Hepatic stellate cell (primary cell): ENCODE measurements at regions not wholly inside any gene's neighbourhood (a gene's known extent, or its start where the extent isn't known, plus 50 kb on each side); places are given as distances from the start of the nearest gene placed in this dataset.
"Not testable (repeated sequence)": the region's sequence is repeated elsewhere in the genome, so short reads cannot be mapped to it uniquely, and the experiment has no call there.

Experiments
- DNase-seq: peaks from one replicate; pipeline ENCODE4 v3.0.0; 2011; ENCODE audit warnings: low spot score

DNA sequence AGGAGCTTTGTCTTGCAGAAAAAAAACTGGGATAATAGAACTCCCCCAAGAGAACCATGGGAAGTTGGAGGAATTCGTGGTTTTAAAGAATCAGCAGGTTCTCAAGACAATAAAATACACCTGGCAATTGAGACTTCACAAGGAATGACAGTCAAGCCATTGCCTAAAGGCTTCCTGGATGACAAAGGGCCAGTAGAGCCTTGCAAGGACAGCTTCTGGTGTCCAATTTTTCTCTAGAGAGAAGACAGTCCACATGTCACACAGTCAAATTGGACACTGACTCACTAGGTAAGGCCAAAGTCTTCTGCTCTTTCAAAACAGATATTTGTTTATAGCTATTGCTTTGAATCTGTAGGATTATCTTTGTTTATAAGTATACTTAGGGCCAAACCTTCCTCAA, 80.3 kb upstream of the BMP5 start:
- no peak for DNase-seq

DNA sequence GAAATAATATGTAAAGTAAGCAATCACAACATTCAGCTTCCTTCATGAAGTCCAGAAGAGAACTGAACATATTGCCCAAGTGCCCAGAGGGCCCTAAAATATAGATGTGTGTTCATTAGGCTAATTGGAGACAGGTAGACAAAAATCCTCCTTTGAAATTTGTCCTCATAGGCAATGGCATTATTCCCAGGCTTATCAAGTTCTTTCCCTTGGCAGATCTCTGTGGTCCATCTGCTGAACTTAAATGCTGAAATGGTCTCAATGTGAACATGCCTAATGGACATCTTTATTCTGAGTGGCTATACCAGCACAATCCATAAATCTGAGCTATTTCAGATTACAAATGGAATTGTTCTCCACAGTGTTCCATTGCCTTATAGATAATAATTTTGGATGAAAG, 79.0 kb upstream of the BMP5 start:
- DNase-seq, result no peak

DNA sequence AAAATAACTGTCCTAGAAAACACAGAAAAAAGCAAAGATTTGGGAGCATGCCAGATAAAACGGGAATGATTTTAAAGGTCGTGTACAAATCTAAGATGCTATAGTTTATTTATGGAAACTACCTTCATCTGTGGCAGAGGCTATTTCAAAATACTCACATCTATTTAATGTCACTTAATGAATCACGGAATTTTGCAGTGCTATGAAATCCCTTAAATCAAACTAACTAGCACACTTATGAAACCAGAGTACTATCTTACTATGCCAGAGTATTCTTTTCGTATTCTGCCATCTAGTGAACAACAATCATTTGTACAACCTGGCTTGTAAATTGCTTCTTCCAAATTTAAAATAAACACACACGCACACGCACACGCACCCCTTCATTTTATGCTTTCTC, 77.9 kb upstream of the BMP5 start:
- DNase-seq, result peak; percentile 7

DNA sequence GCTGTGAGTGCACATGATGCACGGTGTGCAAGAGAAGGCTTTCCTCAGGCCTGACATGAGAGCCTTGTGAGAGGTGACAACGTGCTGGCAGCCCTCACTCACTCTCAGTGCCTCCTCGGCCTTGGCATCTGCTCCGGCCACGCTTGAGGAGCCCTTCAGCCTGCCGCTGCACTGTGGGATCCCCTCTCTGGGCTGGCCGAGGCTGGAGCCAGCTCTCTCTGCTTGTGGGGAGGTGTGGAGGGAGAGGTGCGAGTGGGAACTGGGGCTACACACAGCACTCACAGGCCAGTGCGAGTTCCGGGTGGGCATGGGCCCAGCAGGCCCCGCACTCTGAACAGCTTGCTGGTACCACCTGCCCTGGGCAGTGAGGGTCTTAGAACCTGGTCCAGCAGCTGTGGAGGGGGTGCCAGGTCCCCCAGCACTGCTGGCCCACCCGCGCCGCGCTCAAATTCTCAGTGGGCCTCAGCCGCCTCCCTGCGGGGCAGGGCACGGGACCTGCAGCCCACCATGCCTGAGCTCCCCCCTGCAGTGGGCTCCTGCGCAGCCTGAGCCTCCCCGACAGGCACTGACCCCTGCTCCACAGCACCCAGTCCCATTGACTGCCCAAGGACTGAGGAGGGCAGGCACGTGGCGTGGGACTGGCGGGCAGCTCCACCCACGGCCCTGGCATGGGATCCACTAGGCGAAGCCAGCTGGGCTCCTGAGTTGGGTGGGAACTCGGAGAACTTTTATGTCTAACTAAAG, 74.9 kb upstream of the BMP5 start:
- DNase-seq, result no peak

DNA sequence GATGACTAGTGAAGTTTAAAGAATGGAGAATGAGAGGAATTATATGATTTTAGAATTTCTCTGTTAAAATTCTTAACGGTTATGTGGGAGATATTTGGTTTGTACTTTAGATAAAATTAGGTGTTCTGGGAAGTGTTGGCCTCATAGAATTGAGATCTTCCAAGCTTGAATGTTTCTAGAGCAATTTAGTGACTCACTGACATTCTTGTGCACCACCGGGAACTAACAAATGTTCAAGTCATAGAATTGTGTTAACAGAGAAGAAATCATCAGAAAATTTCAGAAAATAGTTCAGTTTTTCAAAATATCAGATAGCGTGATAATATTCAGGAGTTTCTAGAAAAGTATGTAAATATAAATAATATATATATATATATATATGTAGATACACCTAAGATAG, 67.9 kb upstream of the BMP5 start:
- peak; percentile 4 for DNase-seq

DNA sequence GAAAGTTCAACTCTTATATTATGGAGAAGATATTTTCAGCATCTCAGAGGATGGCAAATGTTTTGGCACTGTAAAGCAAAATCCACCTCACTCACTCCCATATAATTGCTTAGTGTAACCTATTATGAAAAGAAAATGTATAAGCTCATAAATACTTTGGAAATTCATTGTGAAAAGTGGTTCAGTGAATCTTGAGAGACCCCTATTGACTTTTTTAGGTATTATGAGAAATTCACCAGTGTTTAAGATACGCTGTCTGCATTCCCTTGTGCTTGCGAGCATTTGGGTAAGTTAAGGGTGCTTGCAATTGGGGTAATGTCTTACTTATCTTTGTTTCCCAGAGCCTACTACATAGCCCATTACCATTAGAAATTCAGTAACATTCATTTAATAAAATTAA, 66.3 kb upstream of the BMP5 start:
- DNase-seq, result peak; percentile 2

DNA sequence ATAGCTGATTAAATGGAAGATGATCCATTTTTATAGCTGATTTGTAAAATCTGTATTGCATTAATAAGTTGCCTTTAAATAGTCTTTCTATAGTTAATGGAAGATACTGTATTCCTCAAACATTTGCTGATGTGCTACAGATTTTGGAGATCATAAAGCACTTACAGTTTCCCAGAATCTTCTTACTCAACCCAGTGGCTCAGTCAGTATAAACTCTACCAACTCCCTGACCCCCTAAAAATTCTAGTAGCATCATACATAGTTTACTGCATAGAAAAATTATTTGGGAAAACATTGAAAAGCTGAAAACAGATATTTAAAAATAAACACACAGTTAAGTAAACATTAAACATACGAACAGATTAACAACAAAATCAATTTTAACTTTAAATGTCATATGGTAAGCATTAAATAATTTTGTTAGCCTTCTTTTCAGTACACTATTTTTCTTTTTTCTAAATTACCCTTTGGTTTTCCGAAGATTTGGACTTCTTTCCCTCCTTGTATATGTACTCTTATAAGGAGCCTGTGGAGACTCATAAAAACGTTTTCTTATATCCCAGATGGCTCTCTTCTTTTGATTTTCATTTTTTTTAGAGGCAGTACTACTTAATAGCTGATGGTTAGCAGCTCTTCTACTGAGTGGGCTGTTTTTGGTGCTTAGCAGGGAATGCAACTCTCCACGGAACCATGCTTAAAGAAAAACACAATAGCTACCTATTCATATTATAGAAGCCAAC, 62.7 kb upstream of the BMP5 start:
- DNase-seq, result no peak

DNA sequence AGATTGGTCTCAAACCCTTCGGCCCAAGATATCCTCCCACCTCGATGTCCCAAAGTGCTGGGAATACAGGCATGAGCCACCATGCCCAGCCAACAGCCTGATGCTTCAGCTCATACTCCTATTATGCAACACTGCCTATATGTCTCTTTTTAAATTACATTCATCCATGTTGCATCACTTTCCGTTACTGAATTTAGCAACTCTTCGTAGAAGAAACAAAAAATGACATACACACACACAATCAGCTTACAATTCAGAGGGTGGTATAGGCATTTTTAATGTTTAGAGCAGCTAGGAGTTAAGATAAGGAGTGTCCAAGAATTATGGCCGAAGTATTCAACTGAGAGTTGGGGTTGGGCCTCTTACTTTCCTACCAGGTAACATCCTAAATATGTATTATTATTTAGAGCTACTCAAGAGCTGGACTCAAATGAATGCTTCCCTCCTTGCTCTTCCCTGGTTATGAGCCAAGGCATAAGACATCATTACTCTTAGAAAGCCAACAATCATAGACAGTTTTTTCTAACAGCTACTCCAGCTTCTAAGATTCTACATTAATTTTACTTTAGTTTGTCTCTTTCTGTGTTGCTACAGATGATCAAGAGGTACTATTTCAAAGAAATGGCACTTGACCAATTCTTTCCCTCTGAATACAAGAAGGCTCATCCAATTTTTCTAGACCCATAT, 62.0 kb upstream of the BMP5 start:
- DNase-seq, result no peak

DNA sequence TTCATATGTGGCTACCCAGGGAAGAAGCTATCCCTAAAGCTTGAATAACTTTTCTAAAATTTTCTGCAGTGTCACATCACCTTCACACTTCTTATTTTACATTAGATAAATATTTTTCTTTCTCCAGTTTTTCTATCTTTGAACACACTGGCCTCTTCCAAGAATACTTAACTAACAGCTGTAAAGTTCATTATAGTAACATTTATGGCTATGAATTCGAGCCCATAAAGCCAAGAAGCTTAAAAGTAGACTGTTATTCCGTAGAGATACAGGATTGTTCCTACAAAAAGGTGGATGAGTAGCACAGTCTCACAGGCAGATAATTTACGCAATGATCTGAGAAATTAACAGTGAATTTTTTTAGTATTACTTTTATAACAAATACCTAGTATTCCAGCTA, 55.7 kb upstream of the BMP5 start:
- no peak for DNase-seq

DNA sequence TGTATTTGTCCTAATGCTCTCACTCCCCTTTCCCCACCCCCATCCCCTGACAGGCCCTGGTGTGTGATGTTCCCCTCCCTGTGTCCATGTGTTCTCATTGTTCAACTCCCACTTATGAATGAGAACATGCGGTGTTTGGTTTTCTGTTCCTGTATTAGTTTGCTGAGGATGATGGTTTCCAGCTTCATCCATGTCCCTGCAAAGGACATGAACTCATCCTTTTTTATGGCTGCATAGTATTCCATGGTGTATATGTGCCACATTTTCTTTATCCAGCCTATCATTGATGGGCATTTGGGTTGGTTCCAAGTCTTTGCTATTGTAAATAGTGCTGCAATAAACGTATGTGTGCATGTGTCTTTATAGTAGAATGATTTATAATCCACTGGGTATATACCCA, 52.3 kb upstream of the BMP5 start:
- DNase-seq, result not testable (repeated sequence)

DNA sequence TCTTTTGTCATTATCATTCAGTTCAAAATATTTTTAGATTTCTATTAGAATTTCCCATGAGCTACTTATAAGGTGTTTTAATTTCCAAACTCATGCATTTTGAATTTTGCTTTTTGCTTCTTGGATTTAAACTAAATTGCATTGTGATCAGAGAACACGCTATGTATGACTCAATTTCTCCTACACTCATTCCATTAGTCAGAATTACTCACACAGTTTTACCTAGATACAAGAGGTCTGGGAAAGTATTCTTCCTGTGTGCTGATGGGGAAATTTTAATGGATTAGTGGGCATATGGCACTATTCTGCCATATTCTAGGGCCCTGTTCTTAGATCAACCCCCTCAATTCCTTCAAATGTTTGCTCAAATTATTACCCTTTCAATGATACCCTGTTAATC, 49.9 kb upstream of the BMP5 start:
- peak; percentile 5 for DNase-seq
